BE2C (cell line): ENCODE measurements at regions not wholly inside any gene's neighbourhood (a gene's known extent, or its start where the extent isn't known, plus 50 kb on each side); places are given as distances from the start of the nearest gene placed in this dataset.

Experiments
- DNase-seq: peaks from one replicate; pipeline ENCODE4 v3.0.0-alpha.2; 2020
- H3K27me3 ChIP-seq: fragments of 250-450 bp; sonication (Bioruptor Pico); 2 replicates; pipeline ENCODE4 v1.5.1; 2020; ENCODE audit warnings: mild to moderate bottlenecking
- H3K36me3 ChIP-seq: fragments of 250-450 bp; sonication (Bioruptor Pico); 2 replicates; pipeline ENCODE4 v1.5.1; 2020; ENCODE audit warnings: mild to moderate bottlenecking
- H3K4me1 ChIP-seq: fragments of 250-450 bp; sonication (Bioruptor Pico); 2 replicates; pipeline ENCODE4 v1.5.1; 2020
- H3K4me3 ChIP-seq: 2 replicates; pipeline ENCODE4 v1.5.1; 2011; ENCODE audit warnings: low read depth, low read length
- H3K9me3 ChIP-seq: fragments of 250-450 bp; sonication (Bioruptor Pico); 2 replicates; pipeline ENCODE4 v1.5.1; 2020
- TF ChIP-seq, protein P1 (sequence below): IDR thresholded peaks from 2 replicates; pipeline ENCODE4 v1.5.1; 2012; ENCODE audit warnings: mild to moderate bottlenecking, low read depth, low read length

DNA sequence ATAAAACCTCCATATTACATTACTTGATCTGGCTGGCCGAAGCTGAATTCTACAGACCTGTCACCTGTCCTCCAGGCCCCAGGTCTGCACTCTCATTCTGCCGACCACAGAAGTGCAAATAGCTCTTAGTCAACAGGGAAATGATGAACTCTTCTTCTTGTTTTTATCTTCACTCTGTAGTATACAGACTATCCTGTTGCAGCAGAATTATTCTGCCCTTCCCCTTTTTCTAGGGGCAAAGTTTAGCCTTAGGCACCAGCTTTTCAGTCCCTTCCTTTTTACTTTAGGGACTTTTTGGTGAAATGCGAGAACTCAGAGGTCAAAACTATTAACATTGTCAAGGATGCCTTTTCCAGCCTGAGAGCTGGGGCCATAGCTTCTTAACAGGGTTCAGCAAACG lies 229.6 kb upstream of the EGLN3 start:
- DNase-seq = no peak
- Histone ChIP-seq H3K9me3 (no peaks in the 10 kb centered on the region), H3K4me1 (no peaks in the 10 kb centered on the region), H3K4me3 (no peak overlapping the region), H3K27me3 (no peaks in the 10 kb centered on the region), H3K36me3 (no peaks in the 10 kb centered on the region)
- TF ChIP-seq, protein P1, sequence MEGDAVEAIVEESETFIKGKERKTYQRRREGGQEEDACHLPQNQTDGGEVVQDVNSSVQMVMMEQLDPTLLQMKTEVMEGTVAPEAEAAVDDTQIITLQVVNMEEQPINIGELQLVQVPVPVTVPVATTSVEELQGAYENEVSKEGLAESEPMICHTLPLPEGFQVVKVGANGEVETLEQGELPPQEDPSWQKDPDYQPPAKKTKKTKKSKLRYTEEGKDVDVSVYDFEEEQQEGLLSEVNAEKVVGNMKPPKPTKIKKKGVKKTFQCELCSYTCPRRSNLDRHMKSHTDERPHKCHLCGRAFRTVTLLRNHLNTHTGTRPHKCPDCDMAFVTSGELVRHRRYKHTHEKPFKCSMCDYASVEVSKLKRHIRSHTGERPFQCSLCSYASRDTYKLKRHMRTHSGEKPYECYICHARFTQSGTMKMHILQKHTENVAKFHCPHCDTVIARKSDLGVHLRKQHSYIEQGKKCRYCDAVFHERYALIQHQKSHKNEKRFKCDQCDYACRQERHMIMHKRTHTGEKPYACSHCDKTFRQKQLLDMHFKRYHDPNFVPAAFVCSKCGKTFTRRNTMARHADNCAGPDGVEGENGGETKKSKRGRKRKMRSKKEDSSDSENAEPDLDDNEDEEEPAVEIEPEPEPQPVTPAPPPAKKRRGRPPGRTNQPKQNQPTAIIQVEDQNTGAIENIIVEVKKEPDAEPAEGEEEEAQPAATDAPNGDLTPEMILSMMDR = no peak

DNA sequence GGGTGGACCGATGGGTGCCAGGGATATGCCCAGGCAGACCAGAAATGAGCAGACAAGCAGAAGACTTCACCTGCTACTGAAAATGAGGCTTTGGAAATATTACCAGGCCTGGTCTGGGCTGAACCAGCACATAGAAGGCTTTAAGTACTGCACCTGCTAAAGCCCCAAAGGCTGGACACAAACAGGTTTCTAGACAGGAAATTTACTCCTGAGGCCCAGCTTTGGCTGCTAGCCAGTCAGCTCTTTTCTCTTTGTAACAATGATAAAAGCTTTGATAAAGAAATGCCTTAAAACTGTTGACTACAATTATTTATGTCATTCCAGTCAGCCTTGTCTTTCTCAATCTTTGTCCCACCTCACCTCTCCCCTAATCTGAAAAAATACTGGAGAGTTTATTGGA lies 228.9 kb upstream of the EGLN3 start:
- Histone ChIP-seq H3K4me1 (no peaks in the 10 kb centered on the region), H3K4me3 (no peak overlapping the region), H3K27me3 (no peaks in the 10 kb centered on the region), H3K9me3 (no peaks in the 10 kb centered on the region), H3K36me3 (no peaks in the 10 kb centered on the region)
- TF ChIP-seq, protein P1 = no peak
- no peak for DNase-seq

DNA sequence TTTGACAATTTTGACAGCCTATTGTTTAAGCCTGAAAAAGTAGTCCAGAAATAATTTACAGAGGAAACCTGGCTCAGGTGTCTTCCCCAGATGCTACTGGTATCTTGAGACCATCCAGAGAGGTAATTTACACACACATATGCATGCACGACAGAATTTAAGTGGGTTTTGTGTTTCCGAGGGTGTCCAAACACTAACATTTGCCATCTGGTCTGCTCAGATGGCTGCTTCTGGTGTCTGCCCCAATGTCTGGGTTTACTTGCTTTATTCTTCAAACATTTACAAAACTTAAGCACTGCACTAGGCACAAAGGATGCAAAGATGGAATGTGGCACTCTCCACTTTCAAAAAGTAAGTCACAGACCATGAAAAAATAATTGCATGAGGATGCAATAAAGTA lies 226.6 kb upstream of the EGLN3 start:
- Histone ChIP-seq H3K4me3 (no peak overlapping the region), H3K9me3 (no peaks in the 10 kb centered on the region), H3K36me3 (no peaks in the 10 kb centered on the region), H3K4me1 (no peaks in the 10 kb centered on the region), H3K27me3 (no peaks in the 10 kb centered on the region)
- DNase-seq = no peak
- TF ChIP-seq, protein P1 = no peak

DNA sequence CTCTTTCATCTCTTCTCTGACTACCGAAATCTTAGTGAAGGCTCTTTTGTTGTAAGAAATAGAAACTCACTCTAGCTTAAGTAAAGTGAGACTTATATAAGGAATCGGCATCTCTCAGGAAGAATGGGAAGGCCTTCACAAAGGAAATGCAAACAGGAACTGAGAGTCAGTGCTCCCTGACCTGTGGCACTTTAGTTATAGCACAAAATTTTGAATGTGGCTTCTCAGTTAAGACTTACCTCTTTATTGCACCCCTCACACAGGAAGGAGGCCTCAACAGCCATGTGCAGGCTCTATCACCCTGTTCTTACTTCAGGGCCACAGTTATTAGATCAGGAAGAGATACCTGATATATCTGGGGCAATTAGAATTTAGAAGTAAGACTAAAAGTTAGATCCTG lies 224.7 kb upstream of the EGLN3 start:
- Histone ChIP-seq H3K4me1 (no peaks in the 10 kb centered on the region), H3K9me3 (no peaks in the 10 kb centered on the region), H3K27me3 (no peaks in the 10 kb centered on the region; the same call in none of the 2 replicates), H3K4me3 (no peak overlapping the region), H3K36me3 (no peaks in the 10 kb centered on the region)
- no peak for DNase-seq
- TF ChIP-seq, protein P1 = no peak

DNA sequence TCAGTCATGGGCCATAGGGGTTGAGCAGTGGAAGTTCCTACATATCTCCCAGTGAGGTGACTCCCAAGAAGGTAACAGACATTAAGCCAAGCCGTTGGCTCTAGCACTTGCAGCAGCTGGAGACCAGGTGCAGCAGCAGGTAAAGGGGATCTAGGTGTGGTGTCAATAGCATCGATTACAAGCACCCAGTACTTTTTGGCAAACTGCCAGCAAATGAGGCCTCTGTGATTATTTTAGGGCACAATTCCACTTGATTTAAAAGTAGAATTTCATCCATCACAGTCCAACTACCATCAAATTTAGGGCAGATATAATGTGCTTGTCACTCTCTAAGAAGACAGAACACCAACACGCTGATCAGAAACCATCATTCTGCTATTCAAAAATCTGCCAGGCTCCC lies 224.1 kb upstream of the EGLN3 start:
- Histone ChIP-seq H3K27me3 (no peaks in the 10 kb centered on the region; the same call in none of the 2 replicates), H3K4me3 (no peak overlapping the region), H3K4me1 (no peaks in the 10 kb centered on the region), H3K9me3 (no peaks in the 10 kb centered on the region), H3K36me3 (no peaks in the 10 kb centered on the region)
- no peak for DNase-seq
- TF ChIP-seq, protein P1 = no peak

DNA sequence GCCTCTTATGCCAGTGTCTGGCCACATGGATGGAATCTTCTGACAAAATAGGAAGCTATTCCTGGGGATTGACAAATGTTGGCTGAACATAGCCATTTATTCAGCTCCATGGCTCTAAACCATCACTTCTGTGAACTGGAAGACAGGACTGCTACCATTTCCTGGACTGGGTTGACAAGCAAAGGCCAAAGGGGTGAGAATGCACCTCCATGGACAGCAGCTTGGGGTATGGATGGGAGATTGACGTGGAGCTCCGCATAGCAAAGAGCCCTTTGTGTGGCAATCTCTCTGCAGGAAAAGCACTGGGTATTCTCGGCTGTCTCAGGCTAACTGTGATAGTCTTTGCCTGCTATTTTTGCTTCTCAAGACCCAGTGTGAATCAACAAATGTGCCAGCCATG lies 223.0 kb upstream of the EGLN3 start:
- Histone ChIP-seq H3K36me3 (no peaks in the 10 kb centered on the region), H3K9me3 (no peaks in the 10 kb centered on the region), H3K4me1 (no peaks in the 10 kb centered on the region), H3K27me3 (no peaks in the 10 kb centered on the region; the same call in none of the 2 replicates), H3K4me3 (no peak overlapping the region)
- TF ChIP-seq, protein P1 = no peak
- DNase-seq = no peak
